HG02642 (cell line): ENCODE measurements at regions not wholly inside any gene's neighbourhood (a gene's known extent, or its start where the extent isn't known, plus 50 kb on each side); places are given as distances from the start of the nearest gene placed in this dataset.
"Not testable (repeated sequence)": the region's sequence is repeated elsewhere in the genome, so short reads cannot be mapped to it uniquely, and the experiment has no call there.

Source experiments
- ATAC-seq: cut with Tn5 transposase; IDR thresholded peaks from one replicate; pipeline ENCODE4 v1.9.1; 2021; ENCODE audit warnings: mild to moderate bottlenecking; ENCODE audit not compliant: unreplicated experiment, poor library complexity

DNA sequence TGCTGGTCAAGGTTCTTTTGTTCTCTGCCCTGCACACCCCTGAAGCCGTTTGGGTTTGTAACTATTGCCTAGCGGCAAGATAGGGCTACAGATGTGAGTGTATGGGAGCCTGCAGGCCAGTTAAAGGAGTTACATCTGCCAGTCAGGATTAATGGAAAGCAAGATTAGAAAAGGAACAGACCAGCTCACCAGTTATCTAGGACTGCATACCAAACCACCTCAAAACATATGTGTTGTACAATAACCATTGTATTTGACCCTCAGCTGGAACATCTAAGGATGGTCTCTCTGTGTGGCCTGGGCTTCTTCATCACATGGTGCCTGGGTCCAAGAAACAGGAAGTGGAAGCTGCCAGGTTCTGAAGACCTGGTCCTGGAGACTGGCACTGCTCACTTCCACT is 52.5 kb upstream of the FBXO28 start:
- ATAC-seq, result no peak

DNA sequence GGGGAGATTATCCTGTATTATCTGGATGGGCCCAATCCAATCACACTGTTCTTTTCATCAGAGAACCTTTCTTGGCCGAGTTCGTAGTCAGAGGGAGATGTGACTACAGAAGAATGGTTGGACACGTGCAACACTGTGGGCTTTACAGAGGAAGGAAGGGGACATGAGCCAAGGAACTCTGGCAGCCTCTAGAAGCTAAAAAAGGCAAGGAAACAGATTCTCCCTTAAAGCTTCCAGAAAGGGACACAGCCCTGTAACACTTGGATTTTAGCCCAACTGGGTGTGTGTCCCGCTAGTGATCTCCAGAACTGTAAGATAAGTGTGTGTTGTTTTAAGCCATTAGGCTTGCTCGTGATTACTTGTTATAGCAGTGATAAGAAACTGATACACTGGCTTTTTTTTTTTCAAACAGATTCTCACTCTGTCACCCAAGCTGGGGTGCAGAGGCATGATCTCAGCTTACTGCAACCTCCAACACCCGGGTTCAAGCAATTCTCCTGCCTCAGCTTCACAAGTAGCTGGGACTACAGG is 53.9 kb upstream of the FBXO28 start:
- no peak for ATAC-seq

DNA sequence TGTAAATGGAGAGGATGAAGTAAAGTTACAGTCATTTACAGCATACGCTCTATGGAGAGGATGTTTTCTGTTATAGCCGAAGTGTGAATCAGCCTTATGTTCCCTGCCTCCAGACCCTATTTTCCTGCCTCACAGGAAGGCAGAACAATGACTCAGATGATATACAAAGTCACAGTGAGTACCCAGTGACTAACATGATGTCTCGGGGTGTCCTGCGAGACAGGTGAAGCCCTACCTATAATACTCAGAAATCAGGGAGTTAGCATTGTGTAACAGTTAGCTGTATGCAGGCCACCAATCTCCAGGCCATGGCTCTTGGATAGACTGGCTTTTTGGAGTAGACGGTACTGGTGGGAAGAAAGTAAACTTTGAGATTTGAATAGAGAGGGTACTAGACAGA is 55.6 kb upstream of the FBXO28 start:
- ATAC-seq, result no peak

DNA sequence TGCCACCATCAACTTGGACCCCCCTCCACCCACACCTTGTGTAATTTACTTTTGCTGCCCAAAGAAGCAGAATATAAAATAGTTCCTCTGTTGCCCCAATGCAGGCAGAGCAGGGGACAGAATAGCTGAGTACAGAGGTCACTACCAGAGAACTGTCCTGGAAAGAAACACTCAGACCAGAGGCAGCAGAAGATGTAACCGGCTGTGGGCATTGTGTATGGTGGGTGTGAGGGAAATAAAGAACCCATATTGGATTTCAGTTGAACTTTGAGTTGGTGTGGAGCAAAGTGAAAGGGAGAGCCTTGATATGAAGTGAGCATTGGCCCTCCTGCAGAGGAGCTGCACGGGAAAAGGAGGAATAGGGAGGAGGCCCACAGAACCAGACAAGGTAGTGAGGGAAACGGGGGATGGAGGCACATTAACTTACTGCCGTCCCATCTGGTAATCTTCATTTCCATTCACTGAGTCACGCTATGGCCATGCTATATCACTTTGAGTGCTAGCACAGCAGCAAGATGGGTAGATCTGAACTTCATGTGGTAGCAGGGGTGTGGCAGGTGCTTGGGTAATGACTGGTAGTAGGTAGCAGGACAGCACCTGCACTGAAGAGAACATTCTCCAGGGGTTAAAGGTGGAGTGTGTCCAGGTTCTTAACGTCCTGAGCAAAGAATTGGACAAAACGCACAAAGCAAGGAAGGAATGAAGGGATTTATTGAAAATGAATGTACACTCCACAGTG is 56.3 kb upstream of the FBXO28 start:
- no peak for ATAC-seq

GRCh38 chr1:224054611-224055010 is 59.3 kb upstream of the FBXO28 start:
- ATAC-seq, result no peak

DNA sequence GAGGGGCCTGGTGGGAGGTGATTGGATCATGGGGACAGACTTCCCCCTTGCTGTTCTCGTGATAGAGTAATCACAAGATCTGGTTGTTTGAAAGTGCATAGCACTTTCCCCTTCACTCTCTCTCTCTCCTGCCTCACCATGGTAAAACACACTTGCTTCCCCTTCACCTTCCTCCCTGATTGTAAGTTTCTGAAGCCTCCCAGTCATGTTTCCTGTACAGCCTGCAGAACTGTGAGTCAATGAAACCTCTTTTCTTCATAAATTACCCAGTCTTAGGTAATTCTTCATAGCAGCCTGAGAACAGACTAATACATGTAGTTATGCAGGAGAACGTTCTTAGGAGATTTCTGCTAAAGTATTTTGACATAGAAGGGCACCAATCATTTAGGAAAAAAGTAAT is 59.9 kb upstream of the FBXO28 start:
- no peak for ATAC-seq

DNA sequence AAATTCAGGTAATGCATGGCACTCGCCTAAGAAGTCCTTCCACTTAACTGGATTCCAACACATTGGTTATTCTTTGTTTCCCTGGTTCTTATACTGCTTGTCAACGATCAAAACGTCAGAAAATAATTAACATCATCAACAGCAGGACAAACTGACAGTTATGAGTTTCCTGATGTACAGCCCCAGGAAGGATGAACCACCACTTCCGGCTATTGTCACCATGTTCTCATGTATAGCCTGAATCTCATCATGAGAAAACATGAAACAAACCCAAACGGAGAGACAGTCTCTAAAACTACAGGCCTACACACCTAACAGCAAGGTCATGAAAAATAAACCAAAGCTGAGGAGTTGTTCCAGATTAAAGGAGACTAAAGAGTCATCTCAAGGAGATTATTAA is 60.5 kb upstream of the FBXO28 start:
- ATAC-seq, result no peak

- no peak for ATAC-seq
These were observed 61.1 kb upstream of the FBXO28 start for GRCh38 chr1:224052772-224053171.

DNA sequence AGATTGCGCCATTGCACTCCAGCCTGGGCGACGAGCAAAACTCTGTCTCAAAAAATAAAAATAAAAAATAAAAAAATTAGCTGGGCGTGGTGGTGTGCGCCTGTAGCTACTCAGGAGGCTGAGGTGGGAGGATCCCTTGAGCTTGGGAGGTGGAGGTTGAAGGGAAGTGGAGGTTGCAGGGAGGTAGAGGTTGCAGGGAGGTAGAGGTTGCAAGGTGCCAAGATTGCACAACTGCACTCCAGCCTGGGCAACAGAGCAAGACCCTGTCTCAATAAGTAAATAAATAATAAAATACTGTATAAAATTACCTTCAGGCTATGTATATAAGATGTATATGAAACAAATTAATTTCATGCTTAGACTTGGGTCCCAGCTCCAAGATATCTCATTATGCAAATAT is 62.1 kb upstream of the FBXO28 start:
- ATAC-seq, result not testable (repeated sequence)

DNA sequence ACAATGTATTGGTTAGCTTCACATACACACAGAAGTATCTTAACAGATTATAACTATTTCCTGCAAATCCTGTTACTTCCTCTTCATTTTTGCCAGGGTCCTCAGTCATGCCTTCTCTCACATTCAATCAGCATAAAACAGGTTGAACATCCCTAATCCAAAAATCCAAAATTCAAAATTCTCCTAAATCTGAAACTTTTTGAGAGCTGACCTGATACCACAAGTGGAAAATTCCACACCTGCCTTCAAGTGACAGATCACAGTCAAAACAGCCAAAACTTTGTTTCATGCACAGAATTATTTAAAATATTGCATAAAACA is 62.9 kb upstream of the FBXO28 start:
- ATAC-seq, result no peak

- ATAC-seq, result no peak
These were observed 66.4 kb upstream of the FBXO28 start for GRCh38 chr1:224047538-224047937.

- no peak for ATAC-seq
These were observed 68.4 kb upstream of the FBXO28 start for GRCh38 chr1:224045556-224045955.

DNA sequence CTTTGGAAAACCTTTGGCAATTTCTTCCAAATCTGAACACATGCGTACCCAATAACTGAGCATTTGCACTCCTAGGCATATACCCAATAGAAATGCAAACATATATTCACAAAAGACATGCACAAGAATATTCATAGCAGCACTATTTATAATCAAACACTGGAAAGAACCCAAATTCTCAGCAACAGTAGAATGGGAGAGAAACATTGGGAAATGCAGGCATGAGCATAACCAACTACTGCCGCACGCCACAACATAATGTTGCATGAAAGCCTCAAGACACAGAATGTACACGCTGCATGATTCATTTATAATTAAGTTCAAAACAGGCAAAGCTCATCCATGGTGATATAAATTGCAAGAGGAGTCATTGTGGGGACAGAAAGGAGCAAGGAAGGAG is 69.5 kb upstream of the FBXO28 start:
- ATAC-seq, result no peak

DNA sequence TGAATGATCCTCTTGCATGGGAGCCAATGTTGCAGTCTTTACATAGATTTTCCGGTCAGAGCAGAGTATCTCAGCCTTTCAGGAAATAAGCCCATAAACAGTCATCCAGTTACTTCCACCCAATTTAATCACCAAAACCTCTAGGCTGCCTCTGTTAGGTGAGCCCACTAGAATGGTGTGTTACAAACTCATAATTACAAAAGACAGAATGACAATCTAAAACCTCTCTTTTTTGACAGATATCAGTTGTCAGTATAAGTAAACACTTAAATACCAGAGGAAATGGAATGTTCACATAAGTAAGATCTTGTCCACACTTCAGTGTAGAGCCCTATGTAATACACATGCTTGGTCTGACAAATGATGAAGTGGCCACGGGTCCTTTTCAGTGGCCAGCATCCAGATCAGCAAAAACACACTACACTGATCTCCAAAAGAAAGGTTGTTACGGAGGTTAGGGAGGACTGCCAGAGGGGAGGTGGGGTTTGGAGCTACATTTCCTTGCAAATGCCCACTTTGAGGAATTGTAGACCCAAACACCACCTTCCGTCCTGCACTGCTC is 71.3 kb upstream of the FBXO28 start:
- ATAC-seq, result no peak

DNA sequence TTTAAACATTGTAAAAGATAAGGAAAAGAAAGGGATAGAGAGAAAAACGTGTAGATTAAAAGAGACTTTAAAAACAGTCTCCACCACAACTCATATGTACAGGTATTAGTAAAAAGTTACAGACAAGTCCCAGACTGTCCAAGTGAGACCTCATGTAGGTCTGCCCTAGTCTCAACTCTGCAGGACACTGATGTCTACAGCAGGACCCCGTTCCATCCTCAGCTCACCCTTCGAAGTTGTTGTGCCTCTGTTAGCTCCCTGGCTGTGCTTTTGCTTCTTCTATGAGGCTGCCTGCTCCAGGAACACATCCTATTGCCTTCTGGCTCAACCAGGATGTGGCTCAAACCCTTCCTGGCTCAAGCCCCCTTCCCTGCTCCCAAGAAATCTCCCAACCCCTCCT is 72.9 kb upstream of the FBXO28 start:
- ATAC-seq, result no peak

- not testable (repeated sequence) for ATAC-seq
These were observed 73.5 kb upstream of the FBXO28 start for GRCh38 chr1:224040423-224040822.

DNA sequence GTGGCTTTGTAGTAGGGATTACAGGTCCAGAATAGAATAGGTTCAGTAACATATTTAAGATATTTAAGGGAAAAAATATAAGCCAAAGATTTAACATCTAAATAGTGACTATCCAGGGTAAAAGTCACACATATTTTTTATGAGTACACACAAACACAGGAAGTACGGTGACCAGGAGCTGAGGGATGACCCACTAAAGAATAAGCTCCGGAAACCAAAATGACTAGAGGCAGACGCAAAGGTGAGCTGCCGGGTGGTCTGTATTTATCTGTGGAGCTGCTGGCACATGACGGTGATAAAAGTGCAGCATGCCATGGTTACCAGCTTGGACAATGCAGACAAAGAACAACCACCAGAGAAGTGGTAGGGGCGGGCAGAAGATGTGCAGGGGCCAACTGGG is 73.9 kb upstream of the FBXO28 start:
- ATAC-seq, result not testable (repeated sequence)

GRCh38 chr1:224038832-224039231 is 75.1 kb upstream of the FBXO28 start:
- not testable (repeated sequence) for ATAC-seq

- not testable (repeated sequence) for ATAC-seq
These were observed 76.5 kb upstream of the FBXO28 start for GRCh38 chr1:224037362-224037761.

- not testable (repeated sequence) for ATAC-seq
These were observed 81.2 kb upstream of the FBXO28 start for GRCh38 chr1:224032608-224033276.

DNA sequence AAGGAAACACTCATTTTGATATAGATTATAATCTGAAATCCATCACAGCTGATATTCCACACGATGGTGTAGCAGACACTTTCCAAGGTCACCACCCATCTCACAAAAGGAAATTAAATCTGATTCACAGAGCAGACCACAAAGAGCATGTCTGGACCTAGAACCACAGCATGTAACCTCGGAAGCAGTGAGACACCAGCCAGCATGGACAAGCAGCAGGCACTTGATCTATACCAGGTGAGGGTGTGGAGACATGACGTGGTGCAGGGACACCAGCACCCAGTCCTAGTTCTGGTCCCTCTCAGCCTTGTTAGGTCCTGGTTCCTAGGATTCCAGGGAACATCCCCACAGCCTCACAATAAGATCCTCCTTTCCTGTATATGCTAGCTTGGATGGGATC is 81.9 kb upstream of the FBXO28 start:
- not testable (repeated sequence) for ATAC-seq

DNA sequence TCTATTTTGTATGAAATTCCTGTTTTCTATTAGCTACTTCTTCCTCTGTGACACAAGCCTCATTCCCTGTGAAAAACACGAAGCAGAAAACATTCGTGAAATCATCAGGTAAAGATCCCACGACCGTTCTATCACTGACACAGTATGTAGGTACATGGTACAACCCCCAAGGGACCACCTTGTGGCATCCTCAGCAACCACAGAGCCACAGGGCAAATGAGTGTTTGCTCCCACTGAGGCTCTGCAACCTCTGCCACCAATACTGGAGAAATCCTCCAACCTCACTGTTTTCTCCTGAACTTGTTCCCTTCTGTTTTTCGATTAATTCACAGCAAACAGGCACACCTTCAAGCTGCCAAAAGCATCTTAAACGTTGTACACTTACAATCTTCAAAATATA is 83.7 kb upstream of the FBXO28 start:
- ATAC-seq, result not testable (repeated sequence)
